PC-9 (cell line): ENCODE measurements at regions not wholly inside any gene's neighbourhood (a gene's known extent, or its start where the extent isn't known, plus 50 kb on each side); places are given as distances from the start of the nearest gene placed in this dataset.

Experiments
- EZH2 ChIP-seq: fragments of 200-600 bp; sonication (generic); IDR thresholded peaks from 2 replicates; pipeline ENCODE4 v1.8.0; 2017; ENCODE audit warnings: antibody characterized with exemption, low read depth
- TF ChIP-seq, protein P1 (sequence below): fragments of 200-600 bp; sonication (generic); conservative IDR thresholded peaks from 2 replicates; pipeline ENCODE4 v1.6.1; 2017; ENCODE audit warnings: mixed run types, antibody characterized with exemption, mild to moderate bottlenecking, moderate library complexity

DNA sequence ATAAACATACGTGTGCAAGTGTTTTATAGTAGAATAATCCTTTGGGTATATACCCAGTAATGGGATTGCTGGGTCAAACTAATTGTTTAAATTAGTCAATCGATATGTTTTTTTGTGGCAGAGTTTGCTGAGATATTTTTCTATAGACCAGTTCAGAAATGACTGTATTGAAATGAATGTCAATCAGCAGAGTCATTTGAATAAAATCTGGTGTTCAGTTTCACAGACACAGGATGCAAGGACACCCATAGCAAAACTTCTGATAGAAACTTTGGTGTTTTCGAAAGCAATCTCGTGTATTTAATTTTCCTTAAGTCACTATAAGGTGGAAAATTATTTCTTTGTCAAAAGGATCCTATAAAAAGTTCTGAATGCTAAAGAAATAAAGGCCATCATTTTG, 434.4 kb downstream of the RAP2B start:
- no peak for TF ChIP-seq EZH2
- TF ChIP-seq, protein P1, sequence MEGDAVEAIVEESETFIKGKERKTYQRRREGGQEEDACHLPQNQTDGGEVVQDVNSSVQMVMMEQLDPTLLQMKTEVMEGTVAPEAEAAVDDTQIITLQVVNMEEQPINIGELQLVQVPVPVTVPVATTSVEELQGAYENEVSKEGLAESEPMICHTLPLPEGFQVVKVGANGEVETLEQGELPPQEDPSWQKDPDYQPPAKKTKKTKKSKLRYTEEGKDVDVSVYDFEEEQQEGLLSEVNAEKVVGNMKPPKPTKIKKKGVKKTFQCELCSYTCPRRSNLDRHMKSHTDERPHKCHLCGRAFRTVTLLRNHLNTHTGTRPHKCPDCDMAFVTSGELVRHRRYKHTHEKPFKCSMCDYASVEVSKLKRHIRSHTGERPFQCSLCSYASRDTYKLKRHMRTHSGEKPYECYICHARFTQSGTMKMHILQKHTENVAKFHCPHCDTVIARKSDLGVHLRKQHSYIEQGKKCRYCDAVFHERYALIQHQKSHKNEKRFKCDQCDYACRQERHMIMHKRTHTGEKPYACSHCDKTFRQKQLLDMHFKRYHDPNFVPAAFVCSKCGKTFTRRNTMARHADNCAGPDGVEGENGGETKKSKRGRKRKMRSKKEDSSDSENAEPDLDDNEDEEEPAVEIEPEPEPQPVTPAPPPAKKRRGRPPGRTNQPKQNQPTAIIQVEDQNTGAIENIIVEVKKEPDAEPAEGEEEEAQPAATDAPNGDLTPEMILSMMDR, result no peak
